GM10266 (cell line): ENCODE measurements at regions not wholly inside any gene's neighbourhood (a gene's known extent, or its start where the extent isn't known, plus 50 kb on each side); places are given as distances from the start of the nearest gene placed in this dataset.

ENCODE experiments used
- DNase-seq: peaks from one replicate; pipeline ENCODE4 v3.0.0; 2012; ENCODE audit errors: extremely low spot score
- TF ChIP-seq, protein P1 (sequence below): IDR thresholded peaks from 2 replicates; pipeline ENCODE4 v1.5.1; 2012; ENCODE audit warnings: mild to moderate bottlenecking, low read depth; ENCODE audit not compliant: control insufficient read depth, insufficient read depth; ENCODE audit errors: missing control alignments

DNA sequence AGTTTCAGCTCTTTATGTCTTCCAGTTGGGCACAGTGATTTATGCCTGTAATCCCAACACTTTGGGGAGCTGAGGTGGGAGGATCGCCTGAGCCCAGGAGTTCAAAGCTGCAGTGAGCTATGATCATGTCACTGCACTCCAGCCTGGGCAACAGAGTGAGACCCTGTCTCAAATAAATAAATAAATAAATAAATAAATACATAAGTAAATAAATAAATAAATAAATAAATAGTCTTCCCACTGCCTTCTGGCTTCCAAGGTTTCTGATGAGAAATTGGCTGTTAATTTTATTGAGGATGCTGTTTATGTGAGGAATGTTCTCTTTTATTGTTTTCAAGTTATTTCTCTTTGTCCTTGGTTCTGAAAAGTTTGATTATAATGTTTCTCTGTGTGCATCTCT is 1507.6 kb upstream of the GOT2 start:
- no peak for DNase-seq
- TF ChIP-seq, protein P1, sequence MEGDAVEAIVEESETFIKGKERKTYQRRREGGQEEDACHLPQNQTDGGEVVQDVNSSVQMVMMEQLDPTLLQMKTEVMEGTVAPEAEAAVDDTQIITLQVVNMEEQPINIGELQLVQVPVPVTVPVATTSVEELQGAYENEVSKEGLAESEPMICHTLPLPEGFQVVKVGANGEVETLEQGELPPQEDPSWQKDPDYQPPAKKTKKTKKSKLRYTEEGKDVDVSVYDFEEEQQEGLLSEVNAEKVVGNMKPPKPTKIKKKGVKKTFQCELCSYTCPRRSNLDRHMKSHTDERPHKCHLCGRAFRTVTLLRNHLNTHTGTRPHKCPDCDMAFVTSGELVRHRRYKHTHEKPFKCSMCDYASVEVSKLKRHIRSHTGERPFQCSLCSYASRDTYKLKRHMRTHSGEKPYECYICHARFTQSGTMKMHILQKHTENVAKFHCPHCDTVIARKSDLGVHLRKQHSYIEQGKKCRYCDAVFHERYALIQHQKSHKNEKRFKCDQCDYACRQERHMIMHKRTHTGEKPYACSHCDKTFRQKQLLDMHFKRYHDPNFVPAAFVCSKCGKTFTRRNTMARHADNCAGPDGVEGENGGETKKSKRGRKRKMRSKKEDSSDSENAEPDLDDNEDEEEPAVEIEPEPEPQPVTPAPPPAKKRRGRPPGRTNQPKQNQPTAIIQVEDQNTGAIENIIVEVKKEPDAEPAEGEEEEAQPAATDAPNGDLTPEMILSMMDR: no peak

DNA sequence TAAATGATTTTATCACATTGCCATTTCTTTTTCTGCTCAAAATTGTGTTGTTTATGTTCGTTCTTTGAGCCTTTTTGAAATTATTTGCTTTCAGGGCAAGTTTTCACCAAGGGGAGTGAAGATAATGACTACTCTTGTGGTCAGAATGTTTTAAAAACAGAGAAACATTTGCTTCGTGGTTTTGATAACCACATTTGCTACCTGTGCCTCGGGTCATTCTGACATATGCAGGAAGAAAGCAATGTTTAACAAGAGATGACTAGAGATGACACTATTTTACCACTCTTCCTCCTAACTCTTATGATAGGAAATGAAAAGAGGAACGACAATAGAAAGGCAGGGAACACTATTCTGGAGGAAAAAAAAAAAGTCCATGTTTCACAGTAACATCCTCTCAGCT is 1496.5 kb upstream of the GOT2 start:
- DNase-seq: no peak
- TF ChIP-seq, protein P1: no peak

DNA sequence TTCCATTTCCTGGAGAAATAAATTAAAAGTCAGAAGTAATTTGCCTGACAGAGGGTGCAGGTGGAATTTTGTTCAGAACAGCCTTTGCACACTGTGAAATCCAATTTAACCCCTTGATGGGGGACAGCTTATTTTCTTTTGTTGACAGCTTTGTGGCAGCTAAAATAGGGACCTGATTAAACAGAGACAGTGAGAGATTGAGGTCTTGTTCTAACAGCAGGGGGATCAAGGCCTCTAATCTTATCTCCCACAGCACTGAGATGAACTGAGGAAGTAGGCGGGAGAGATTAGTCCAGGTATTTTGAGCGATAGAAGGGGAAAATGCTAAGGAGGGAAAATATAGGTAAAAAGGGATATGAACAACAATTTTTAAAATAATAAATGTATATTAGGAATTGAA is 1491.4 kb upstream of the GOT2 start:
- TF ChIP-seq, protein P1: no peak
- no peak for DNase-seq

GRCh38 chr16:60217787-60218186 is 1483.7 kb upstream of the GOT2 start:
- DNase-seq: no peak
- TF ChIP-seq, protein P1: no peak

DNA sequence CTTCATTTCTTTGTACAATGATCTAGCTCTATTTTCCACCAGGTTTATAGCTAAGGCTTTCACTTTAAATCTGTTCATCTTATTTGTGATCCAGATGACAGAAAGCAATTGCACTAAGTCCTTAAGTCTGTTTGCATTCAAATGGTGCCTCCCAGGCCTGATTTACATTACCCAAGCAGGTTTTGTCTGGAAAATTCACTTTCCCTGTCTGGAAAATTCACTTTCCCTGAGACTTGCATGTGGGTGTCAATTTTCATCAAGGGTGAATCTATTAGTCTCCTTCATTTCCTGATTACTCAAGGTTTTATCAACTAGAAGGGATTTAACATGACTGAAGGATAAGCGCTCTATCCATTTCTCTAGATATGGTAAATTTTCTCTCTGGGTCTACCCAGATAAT is 1480.2 kb upstream of the GOT2 start:
- TF ChIP-seq, protein P1: no peak
- no peak for DNase-seq

GRCh38 chr16:60206516-60206915 is 1472.4 kb upstream of the GOT2 start:
- no peak for DNase-seq
- TF ChIP-seq, protein P1: no peak

DNA sequence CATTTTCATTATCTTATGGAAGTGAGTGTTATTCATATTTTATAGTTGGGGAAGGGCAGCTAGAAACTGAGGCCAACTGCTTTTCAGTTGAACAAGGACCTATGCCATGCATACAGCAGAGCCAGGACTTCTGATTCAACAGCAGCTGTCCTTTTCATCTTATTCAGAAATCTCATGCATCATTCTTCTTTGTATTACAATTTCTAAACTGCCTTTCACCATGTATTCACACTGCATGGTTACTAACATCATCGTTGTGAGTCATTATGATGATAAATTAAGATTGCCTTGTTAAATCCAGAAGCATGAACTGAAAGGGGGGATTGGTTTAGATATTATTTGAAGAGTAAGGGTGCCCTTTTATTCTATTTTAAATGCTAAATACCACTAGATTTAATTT is 1470.1 kb upstream of the GOT2 start:
- no peak for DNase-seq
- TF ChIP-seq, protein P1: no peak
